ENCODE measurements at regions not wholly inside any gene's neighbourhood (a gene's known extent, or its start where the extent isn't known, plus 50 kb on each side); places are given as distances from the start of the nearest gene placed in this dataset.

- Histone ChIP-seq H3K9me3 (ENCODE audit: low read length) (no peaks in the 10 kb centered on the region), H3K4me2 (ENCODE audit: low read length) (no peak overlapping the region), H3K27ac (ENCODE audit: low read length) (no peak overlapping the region), H3K27me3 (ENCODE audit: low read length) (no peaks in the 10 kb centered on the region), H3K9me2 (replicated peaks; ENCODE audit: low read length) (no peaks in the 10 kb centered on the region), H3F3A (ENCODE audit: low read length, unreplicated experiment) (no peaks in the 10 kb centered on the region), H3K4me3 (ENCODE audit: low read length) (no peak overlapping the region), H3K9ac (ENCODE audit: low read length) (no peak overlapping the region), H3K79me2 (ENCODE audit: low read length) (no peaks in the 10 kb centered on the region), H3K36me3 (ENCODE audit: low read depth, low read length) (no peaks in the 10 kb centered on the region), H2AFZ (ENCODE audit: low read length) (no peak overlapping the region), H3K4me1 (ENCODE audit: insufficient read depth, low read length) (no peaks in the 10 kb centered on the region), H4K20me1 (ENCODE audit: low read length) (no peaks in the 10 kb centered on the region)
- intact Hi-C loops (cut with micrococcal nuclease), result no loop called here
- BruUV-seq (replicated peaks), result no TSS peak
- ChIA-PET CTCF (no interaction called here), POLR2A (ENCODE audit: unreplicated experiment) (no interaction called here)
- TF ChIP-seq CTCF (conservative IDR thresholded peaks at IDR 0.05; ENCODE audit: low read depth, low read length) (no peak), EZH2phosphoT487 (IDR thresholded peaks at IDR 0.05; ENCODE audit: borderline replicate concordance, low read length) (no peak), EZH2 (IDR thresholded peaks at IDR 0.05; ENCODE audit: low read length, unreplicated experiment) (no peak)
- ATAC-seq (no peak), DNase-seq (no peak)
Measured at GRCh38 chr18:39435996-39436395, 1870.4 kb upstream of the CELF4 start.

- H3K4me3 ChIP-seq (ENCODE audit: low read length), result no peak overlapping the region
- no peak overlapping the region for H3K9ac ChIP-seq (ENCODE audit: low read length)
- no peaks in the 10 kb centered on the region for H3F3A ChIP-seq (ENCODE audit: low read length, unreplicated experiment)
- intact Hi-C loops (cut with micrococcal nuclease), result no loop called here
- H3K4me2 ChIP-seq (ENCODE audit: low read length), result no peak overlapping the region
- no peaks in the 10 kb centered on the region for H3K36me3 ChIP-seq (ENCODE audit: low read depth, low read length)
- no peak for DNase-seq
- H2AFZ ChIP-seq (ENCODE audit: low read length), result no peak overlapping the region
- POLR2A ChIA-PET (ENCODE audit: unreplicated experiment), result interaction anchor here (0.6 kb wide), 1 partner anchor 10 kb away, joined by 3 read pairs; no protein-coding TSS in a partner anchor
- no peak overlapping the region for H3K27ac ChIP-seq (ENCODE audit: low read length)
- no peaks in the 10 kb centered on the region for H3K9me2 ChIP-seq (replicated peaks; ENCODE audit: low read length)
- H3K27me3 ChIP-seq (ENCODE audit: low read length), result no peaks in the 10 kb centered on the region
- CTCF ChIA-PET, result interaction anchor here (0.6 kb wide), 1 partner anchor 68 kb away, joined by 3 read pairs; no protein-coding TSS in a partner anchor
- ATAC-seq, result no peak
- H3K79me2 ChIP-seq (ENCODE audit: low read length), result no peaks in the 10 kb centered on the region
- no peaks in the 10 kb centered on the region for H4K20me1 ChIP-seq (ENCODE audit: low read length)
- no peaks in the 10 kb centered on the region for H3K9me3 ChIP-seq (ENCODE audit: low read length)
- no peaks in the 10 kb centered on the region for H3K4me1 ChIP-seq (ENCODE audit: insufficient read depth, low read length)
- BruUV-seq (replicated peaks), result no TSS peak
- TF ChIP-seq EZH2 (IDR thresholded peaks at IDR 0.05; ENCODE audit: low read length, unreplicated experiment) (no peak), CTCF (conservative IDR thresholded peaks at IDR 0.05; ENCODE audit: low read depth, low read length) (no peak), EZH2phosphoT487 (IDR thresholded peaks at IDR 0.05; ENCODE audit: borderline replicate concordance, low read length) (no peak)
Measured at GRCh38 chr18:39435209-39435608, 1869.6 kb upstream of the CELF4 start.

GRCh38 chr18:39434223-39434920 is 1868.8 kb upstream of the CELF4 start:
- no peaks in the 10 kb centered on the region for H4K20me1 ChIP-seq (ENCODE audit: low read length)
- ChIA-PET POLR2A (ENCODE audit: unreplicated experiment) (interaction anchor here (0.6 kb wide), 1 partner anchor 11 kb away, joined by 3 read pairs; no protein-coding TSS in a partner anchor), CTCF (no interaction called here)
- H2AFZ ChIP-seq (ENCODE audit: low read length), result no peak overlapping the region
- no peaks in the 10 kb centered on the region for H3K27me3 ChIP-seq (ENCODE audit: low read length)
- intact Hi-C loops (cut with micrococcal nuclease), result no loop called here
- H3K4me3 ChIP-seq (ENCODE audit: low read length), result no peak overlapping the region
- H3K36me3 ChIP-seq (ENCODE audit: low read depth, low read length), result no peaks in the 10 kb centered on the region
- no peak overlapping the region for H3K27ac ChIP-seq (ENCODE audit: low read length)
- H3K9me2 ChIP-seq (replicated peaks; ENCODE audit: low read length), result no peaks in the 10 kb centered on the region
- H3K4me1 ChIP-seq (ENCODE audit: insufficient read depth, low read length), result no peaks in the 10 kb centered on the region
- BruUV-seq (replicated peaks), result no TSS peak
- no peaks in the 10 kb centered on the region for H3F3A ChIP-seq (ENCODE audit: low read length, unreplicated experiment)
- H3K4me2 ChIP-seq (ENCODE audit: low read length), result no peak overlapping the region
- no peak for TF ChIP-seq CTCF (conservative IDR thresholded peaks at IDR 0.05; ENCODE audit: low read depth, low read length)
- no peak for TF ChIP-seq EZH2phosphoT487 (IDR thresholded peaks at IDR 0.05; ENCODE audit: borderline replicate concordance, low read length)
- TF ChIP-seq EZH2 (IDR thresholded peaks at IDR 0.05; ENCODE audit: low read length, unreplicated experiment), result no peak
- DNase-seq (no peak), ATAC-seq (no peak)
- no peaks in the 10 kb centered on the region for H3K9me3 ChIP-seq (ENCODE audit: low read length)
- H3K79me2 ChIP-seq (ENCODE audit: low read length), result no peaks in the 10 kb centered on the region
- H3K9ac ChIP-seq (ENCODE audit: low read length), result no peak overlapping the region
